Neural crest cell (in vitro differentiated cells): ENCODE measurements at regions not wholly inside any gene's neighbourhood (a gene's known extent, or its start where the extent isn't known, plus 50 kb on each side); places are given as distances from the start of the nearest gene placed in this dataset.
A peak's percentile ranks its signal among the peaks of the same experiment; 100 is the strongest.

Experiments
- DNase-seq: peaks from one replicate; pipeline ENCODE4 v3.0.0; 2021; ENCODE audit warnings: low read depth, mixed read lengths, low spot score
- H3K27ac Mint-ChIP-seq: one replicate; pipeline ENCODE4 v1.8.0; 2021; ENCODE audit warnings: mild to moderate bottlenecking, mixed read lengths; ENCODE audit not compliant: unreplicated experiment
- H3K27me3 Mint-ChIP-seq: 2 replicates; pipeline ENCODE4 v1.8.0; 2021; ENCODE audit warnings: low read depth, mild to moderate bottlenecking, mixed read lengths
- H3K36me3 Mint-ChIP-seq: 2 replicates; pipeline ENCODE4 v1.8.0; 2021; ENCODE audit warnings: low read depth, mild to moderate bottlenecking, mixed read lengths
- H3K4me1 Mint-ChIP-seq: 2 replicates; pipeline ENCODE4 v1.8.0; 2021; ENCODE audit warnings: mixed read lengths
- H3K4me3 Mint-ChIP-seq: one replicate; pipeline ENCODE4 v1.8.0; 2021; ENCODE audit warnings: mild to moderate bottlenecking, mixed read lengths
- H3K9me3 Mint-ChIP-seq: 2 replicates; pipeline ENCODE4 v1.8.0; 2021; ENCODE audit warnings: mixed read lengths
- CTCF ChIP-seq: fragments of 200-600 bp; sonication (generic); conservative IDR thresholded peaks from 2 replicates; pipeline ENCODE4 v1.5.0; 2021; ENCODE audit warnings: antibody characterized with exemption, mild to moderate bottlenecking

DNA sequence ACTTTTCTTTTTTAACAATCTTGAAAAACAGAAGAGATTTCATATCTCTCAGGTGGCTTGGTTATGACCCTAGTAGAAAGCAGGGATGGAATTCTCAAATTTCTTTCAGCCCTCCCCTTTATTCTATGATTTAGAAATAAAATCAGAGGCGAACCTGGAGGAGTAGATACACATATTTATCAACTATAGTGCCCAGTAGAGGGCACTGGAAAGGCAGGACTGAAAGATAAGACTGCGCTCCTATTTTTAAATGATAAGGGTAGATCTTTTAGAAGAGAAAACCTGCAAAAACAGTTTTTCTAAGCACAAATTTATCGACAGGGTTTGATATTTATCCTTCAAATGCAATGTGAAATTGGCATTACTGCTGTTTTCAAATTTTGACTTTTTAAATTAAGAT is 1296.6 kb downstream of the EPHA7 start:
- Mint-ChIP-seq H3K4me1 (peaks cover 13% of the 10 kb centered on the region), H3K27ac (no peak overlapping the region), H3K36me3 (no peaks in the 10 kb centered on the region), H3K4me3 (no peak overlapping the region), H3K27me3 (peaks cover 2% of the 10 kb centered on the region), H3K9me3 (no peaks in the 10 kb centered on the region)
- TF ChIP-seq CTCF = peak; percentile 66
- no peak for DNase-seq

DNA sequence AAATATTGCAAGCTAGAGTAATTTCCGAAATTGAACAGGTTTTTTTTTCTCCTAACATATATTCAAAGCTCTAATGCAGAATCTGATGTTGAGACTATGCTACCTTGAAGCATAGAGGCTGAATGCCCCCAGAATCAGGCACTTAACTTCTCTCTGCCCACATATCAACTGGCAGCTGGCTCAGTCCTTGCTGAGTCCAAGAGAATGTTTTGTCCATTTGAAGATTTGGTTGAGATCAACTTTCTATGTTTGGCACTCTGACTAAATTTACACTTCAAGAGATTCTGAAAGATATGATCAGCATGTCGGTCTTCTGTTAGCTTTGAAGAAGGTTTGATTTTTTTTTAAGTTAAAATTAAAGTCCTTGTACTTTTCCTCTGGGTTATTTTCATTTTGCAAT is 1298.1 kb downstream of the EPHA7 start:
- TF ChIP-seq CTCF = no peak
- H3K4me3 Mint-ChIP-seq = no peak overlapping the region
- H3K27ac Mint-ChIP-seq = no peak overlapping the region
- H3K36me3 Mint-ChIP-seq = no peaks in the 10 kb centered on the region
- no peaks in the 10 kb centered on the region for H3K9me3 Mint-ChIP-seq
- DNase-seq = no peak
- H3K27me3 Mint-ChIP-seq = no peaks in the 10 kb centered on the region
- peaks cover 13% of the 10 kb centered on the region for H3K4me1 Mint-ChIP-seq

- no peak for TF ChIP-seq CTCF
- Mint-ChIP-seq H3K4me1 (no peaks in the 10 kb centered on the region), H3K27ac (no peak overlapping the region), H3K27me3 (no peaks in the 10 kb centered on the region), H3K9me3 (no peaks in the 10 kb centered on the region), H3K36me3 (no peaks in the 10 kb centered on the region), H3K4me3 (no peak overlapping the region)
- no peak for DNase-seq
Observed at GRCh38 chr6:92117800-92118199, 1301.6 kb downstream of the EPHA7 start.

GRCh38 chr6:92114797-92115196 is 1304.6 kb downstream of the EPHA7 start:
- no peaks in the 10 kb centered on the region for H3K27me3 Mint-ChIP-seq
- H3K4me3 Mint-ChIP-seq = no peak overlapping the region
- H3K9me3 Mint-ChIP-seq = no peaks in the 10 kb centered on the region
- TF ChIP-seq CTCF = no peak
- no peak overlapping the region for H3K27ac Mint-ChIP-seq
- DNase-seq = no peak
- H3K36me3 Mint-ChIP-seq = no peaks in the 10 kb centered on the region
- no peaks in the 10 kb centered on the region for H3K4me1 Mint-ChIP-seq

GRCh38 chr6:92114091-92114675 is 1305.2 kb downstream of the EPHA7 start:
- Mint-ChIP-seq H3K4me1 (no peaks in the 10 kb centered on the region), H3K27me3 (no peaks in the 10 kb centered on the region), H3K9me3 (no peaks in the 10 kb centered on the region), H3K36me3 (no peaks in the 10 kb centered on the region), H3K4me3 (no peak overlapping the region), H3K27ac (no peak overlapping the region)
- TF ChIP-seq CTCF = no peak
- no peak for DNase-seq

DNA sequence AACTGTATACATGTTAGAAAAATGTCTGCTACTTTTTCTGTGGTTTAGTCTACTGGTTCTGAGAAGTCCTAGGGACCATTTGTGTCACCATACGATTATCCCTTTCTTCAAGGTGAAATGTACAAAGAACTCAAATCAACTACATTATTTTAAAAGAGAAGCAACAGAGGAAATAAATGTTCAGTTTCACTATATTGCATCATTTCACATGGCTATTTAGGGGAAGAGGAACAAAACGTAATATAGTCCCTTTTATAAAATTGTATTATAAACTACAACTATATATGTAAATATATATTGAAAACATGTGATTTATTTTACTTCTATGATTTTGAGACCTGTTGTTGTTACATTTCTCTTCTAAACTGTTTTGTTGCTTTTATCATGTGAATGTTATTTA is 1308.0 kb downstream of the EPHA7 start:
- Mint-ChIP-seq H3K9me3 (no peaks in the 10 kb centered on the region), H3K4me1 (no peaks in the 10 kb centered on the region), H3K36me3 (no peaks in the 10 kb centered on the region), H3K27ac (no peak overlapping the region), H3K27me3 (no peaks in the 10 kb centered on the region), H3K4me3 (no peak overlapping the region)
- TF ChIP-seq CTCF = no peak
- no peak for DNase-seq
